ENCODE measurements at regions not wholly inside any gene's neighbourhood (a gene's known extent, or its start where the extent isn't known, plus 50 kb on each side); places are given as distances from the start of the nearest gene placed in this dataset.
"Not testable (repeated sequence)": the region's sequence is repeated elsewhere in the genome, so short reads cannot be mapped to it uniquely, and the experiment has no call there.

GRCh38 chr3:75272691-75273090 lies 391.4 kb upstream of the FRG2C start:
- Histone ChIP-seq H3K27ac (no peak overlapping the region), H3K4me3 (no peak overlapping the region), H3K9me3 (no peaks in the 10 kb centered on the region), H3K4me1 (no peaks in the 10 kb centered on the region), H3K36me3 (no peaks in the 10 kb centered on the region), H3K27me3 (no peaks in the 10 kb centered on the region)
- TF ChIP-seq, protein P1, sequence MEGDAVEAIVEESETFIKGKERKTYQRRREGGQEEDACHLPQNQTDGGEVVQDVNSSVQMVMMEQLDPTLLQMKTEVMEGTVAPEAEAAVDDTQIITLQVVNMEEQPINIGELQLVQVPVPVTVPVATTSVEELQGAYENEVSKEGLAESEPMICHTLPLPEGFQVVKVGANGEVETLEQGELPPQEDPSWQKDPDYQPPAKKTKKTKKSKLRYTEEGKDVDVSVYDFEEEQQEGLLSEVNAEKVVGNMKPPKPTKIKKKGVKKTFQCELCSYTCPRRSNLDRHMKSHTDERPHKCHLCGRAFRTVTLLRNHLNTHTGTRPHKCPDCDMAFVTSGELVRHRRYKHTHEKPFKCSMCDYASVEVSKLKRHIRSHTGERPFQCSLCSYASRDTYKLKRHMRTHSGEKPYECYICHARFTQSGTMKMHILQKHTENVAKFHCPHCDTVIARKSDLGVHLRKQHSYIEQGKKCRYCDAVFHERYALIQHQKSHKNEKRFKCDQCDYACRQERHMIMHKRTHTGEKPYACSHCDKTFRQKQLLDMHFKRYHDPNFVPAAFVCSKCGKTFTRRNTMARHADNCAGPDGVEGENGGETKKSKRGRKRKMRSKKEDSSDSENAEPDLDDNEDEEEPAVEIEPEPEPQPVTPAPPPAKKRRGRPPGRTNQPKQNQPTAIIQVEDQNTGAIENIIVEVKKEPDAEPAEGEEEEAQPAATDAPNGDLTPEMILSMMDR (IDR thresholded peaks at IDR 0.05): no peak
- DNase-seq (ENCODE audit: low spot score): no peak

DNA sequence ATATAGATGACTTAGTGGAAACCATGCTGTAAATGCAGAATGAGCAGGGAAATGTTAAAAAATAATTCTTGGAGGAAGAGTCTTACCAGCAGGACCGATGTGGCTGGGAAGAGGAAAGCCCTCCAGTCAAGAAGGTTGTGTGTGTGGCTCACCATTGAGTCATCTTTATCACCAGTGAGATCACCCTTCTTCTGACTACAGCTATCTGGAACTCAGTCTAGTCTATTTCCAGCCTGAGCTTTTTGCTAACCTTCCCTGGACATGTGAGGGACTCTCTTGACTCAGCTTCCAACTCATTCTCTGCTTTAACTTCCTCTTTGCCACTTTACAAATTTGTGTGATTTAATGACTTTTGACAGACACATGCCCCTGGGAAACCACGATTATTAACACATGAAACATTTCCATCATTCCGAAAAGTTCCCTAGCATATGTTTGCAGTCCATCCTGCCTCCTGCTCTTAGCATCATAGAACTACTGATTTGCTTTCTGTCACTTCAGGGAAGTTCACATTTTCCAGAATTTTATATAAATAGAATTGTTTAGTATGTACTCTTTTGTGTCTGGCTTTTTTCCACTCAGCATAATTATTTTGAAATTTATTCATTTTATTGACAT lies 378.5 kb upstream of the FRG2C start:
- H3K27ac ChIP-seq; H3K9me3 ChIP-seq; H3K4me1 ChIP-seq; H3K27me3 ChIP-seq; H3K4me3 ChIP-seq; DNase-seq (ENCODE audit: low spot score); H3K36me3 ChIP-seq: not testable (repeated sequence)

DNA sequence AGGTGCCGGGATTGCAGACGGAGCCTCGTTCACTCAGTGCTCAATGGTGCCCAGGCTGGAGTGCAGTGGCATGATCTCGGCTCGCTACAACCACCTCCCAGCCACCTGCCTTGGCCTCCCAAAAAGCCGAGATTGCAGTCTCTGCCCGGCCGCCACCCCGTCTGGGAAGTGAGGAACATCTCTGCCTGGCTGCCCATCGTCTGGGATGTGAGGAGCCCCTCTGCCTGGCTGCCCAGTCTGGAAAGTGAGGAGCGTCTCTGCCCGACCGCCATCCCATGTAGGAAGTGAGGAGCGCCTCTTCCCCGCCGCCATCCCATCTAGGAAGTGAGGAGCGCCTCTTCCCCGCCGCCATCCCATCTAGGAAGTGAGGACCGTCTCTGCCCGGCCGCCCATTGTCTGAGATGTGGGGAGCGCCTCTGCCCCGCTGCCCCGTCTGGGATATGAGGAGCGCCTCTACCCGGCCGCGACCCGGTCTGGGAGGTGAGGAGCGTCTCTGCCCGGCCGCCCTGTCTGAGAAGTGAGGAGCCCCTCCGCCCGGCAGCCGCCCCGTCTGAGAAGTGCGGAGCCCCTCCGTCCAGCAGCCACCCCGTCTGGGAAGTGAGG lies 375.1 kb upstream of the FRG2C start:
- not testable (repeated sequence) for H3K9me3 ChIP-seq; DNase-seq (ENCODE audit: low spot score); H3K36me3 ChIP-seq; H3K4me3 ChIP-seq; H3K27ac ChIP-seq; H3K4me1 ChIP-seq; H3K27me3 ChIP-seq

DNA sequence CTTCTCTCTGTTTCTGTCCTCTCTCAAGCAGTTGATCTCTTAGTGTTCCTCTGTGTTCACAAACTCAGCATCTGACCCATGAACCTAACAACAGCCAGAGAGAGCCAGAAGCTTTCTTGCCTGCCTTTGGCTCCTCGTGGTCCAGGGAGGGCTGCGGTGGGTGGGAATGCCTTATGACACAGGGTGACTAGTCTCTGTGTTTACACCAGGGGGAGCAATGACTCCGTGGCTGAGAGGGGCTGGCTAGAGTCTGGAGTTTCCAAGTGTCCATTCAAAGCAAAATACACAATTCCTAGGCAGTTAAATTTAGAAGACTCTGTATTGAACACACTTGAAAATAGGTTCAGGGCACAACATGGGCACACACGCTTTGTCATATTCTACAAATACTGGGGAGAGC lies 370.0 kb upstream of the FRG2C start:
- Histone ChIP-seq H3K9me3 (no peaks in the 10 kb centered on the region), H3K27me3 (no peaks in the 10 kb centered on the region), H3K36me3 (no peaks in the 10 kb centered on the region), H3K4me1 (no peaks in the 10 kb centered on the region), H3K27ac (no peak overlapping the region), H3K4me3 (no peak overlapping the region)
- TF ChIP-seq, protein P1 (IDR thresholded peaks at IDR 0.05): peak; percentile 54 to 83
- DNase-seq (ENCODE audit: low spot score): peak; percentile 64

DNA sequence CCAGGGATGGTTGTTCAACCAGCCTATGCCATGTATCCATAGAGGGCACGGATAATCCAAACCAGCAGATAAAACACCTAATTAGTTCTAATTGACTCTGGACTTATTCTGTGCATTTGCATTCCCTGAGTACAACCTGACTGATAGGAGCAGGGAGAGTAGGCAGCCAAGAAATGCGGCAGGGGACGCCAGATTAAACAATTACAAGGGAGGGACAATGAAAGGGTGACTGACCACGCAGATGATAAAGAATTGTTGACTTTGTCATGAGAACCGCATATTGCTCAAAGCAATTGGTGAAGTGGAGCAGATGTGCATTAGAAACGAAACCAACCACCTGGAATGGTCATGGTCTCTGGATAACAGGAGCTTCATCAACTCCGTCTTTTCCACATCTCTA lies 369.1 kb upstream of the FRG2C start:
- no peak for DNase-seq (ENCODE audit: low spot score)
- Histone ChIP-seq H3K27me3 (no peaks in the 10 kb centered on the region), H3K4me1 (no peaks in the 10 kb centered on the region), H3K4me3 (no peak overlapping the region), H3K9me3 (no peaks in the 10 kb centered on the region), H3K27ac (no peak overlapping the region), H3K36me3 (no peaks in the 10 kb centered on the region)
- TF ChIP-seq, protein P1 (IDR thresholded peaks at IDR 0.05): no peak

DNA sequence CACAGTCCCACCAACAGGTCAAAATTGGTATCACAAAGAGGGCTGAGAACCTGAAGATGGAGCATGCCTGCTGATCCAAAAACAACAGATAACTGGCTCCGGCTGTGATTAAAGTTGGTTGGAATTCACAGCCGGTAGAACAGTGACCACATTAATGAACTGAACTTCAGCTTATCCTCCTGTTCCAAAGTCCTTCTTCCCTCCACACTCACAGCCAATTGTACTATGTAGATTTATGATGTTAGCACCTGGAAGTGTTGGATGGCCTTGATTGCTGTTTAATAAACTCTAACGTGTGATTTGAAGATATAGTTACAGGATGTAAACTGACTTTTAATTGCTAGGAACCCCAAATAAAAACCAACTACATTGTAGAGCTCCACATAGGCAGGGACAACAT lies 367.3 kb upstream of the FRG2C start:
- Histone ChIP-seq H3K4me3 (no peak overlapping the region), H3K36me3 (no peaks in the 10 kb centered on the region), H3K27ac (no peak overlapping the region), H3K27me3 (no peaks in the 10 kb centered on the region), H3K4me1 (no peaks in the 10 kb centered on the region), H3K9me3 (no peaks in the 10 kb centered on the region)
- TF ChIP-seq, protein P1 (IDR thresholded peaks at IDR 0.05): no peak
- DNase-seq (ENCODE audit: low spot score): no peak

- Histone ChIP-seq H3K27ac (no peak overlapping the region), H3K36me3 (no peaks in the 10 kb centered on the region), H3K9me3 (no peaks in the 10 kb centered on the region), H3K4me3 (no peak overlapping the region), H3K4me1 (no peaks in the 10 kb centered on the region), H3K27me3 (no peaks in the 10 kb centered on the region)
- no peak for DNase-seq (ENCODE audit: low spot score)
- TF ChIP-seq, protein P1 (IDR thresholded peaks at IDR 0.05): no peak
Measured at GRCh38 chr3:75300606-75301005, 363.5 kb upstream of the FRG2C start.

GRCh38 chr3:75301050-75301449 lies 363.1 kb upstream of the FRG2C start:
- H3K4me1 ChIP-seq; H3K27ac ChIP-seq; H3K9me3 ChIP-seq; DNase-seq (ENCODE audit: low spot score); H3K4me3 ChIP-seq; H3K27me3 ChIP-seq; H3K36me3 ChIP-seq: not testable (repeated sequence)

Measured in right atrium auricular region (tissue), 2 donors.